ENCODE measurements at regions not wholly inside any gene's neighbourhood (a gene's known extent, or its start where the extent isn't known, plus 50 kb on each side); places are given as distances from the start of the nearest gene placed in this dataset.

- Histone ChIP-seq H3K27ac (ENCODE audit: low read depth in 1 of 2, low read length in 2 of 2) (no peak overlapping the region), H3K4me1 (ENCODE audit: control insufficient read depth in 4 of 4, insufficient read depth in 4 of 4, low read length in 3 of 4) (no peaks in the 10 kb centered on the region), H3K9me3 (ENCODE audit: control insufficient read depth in 4 of 4, low read length in 3 of 4) (no peaks in the 10 kb centered on the region), H3K27me3 (ENCODE audit: control insufficient read depth in 4 of 4, insufficient read depth in 4 of 4, low read length in 3 of 4) (no peaks in the 10 kb centered on the region), H3K4me3 (ENCODE audit: low read depth in 1 of 3, low read length in 3 of 3) (no peak overlapping the region), H3K36me3 (ENCODE audit: control insufficient read depth in 4 of 4, insufficient read depth in 3 of 4, low read depth in 1 of 4, low read length in 3 of 4) (no peaks in the 10 kb centered on the region), H3K9ac (ENCODE audit: low read depth in 1 of 2, low read length in 2 of 2) (no peak overlapping the region)
- no peak for DNase-seq (ENCODE audit: low spot score)
- 68% methylated on average over 2 of the region's 2 CpGs for WGBS
- TF ChIP-seq RXRA (IDR thresholded peaks at IDR 0.05) (no peak), EGR1 (IDR thresholded peaks at IDR 0.05; ENCODE audit: low read depth in 2 of 2) (no peak), CTCF (IDR thresholded peaks at IDR 0.05; ENCODE audit: low read depth, low read length, missing input control) (no peak)
These were observed 743.6 kb upstream of the POU3F4 start for GRCh38 chrX:82764521-82764920.

DNA sequence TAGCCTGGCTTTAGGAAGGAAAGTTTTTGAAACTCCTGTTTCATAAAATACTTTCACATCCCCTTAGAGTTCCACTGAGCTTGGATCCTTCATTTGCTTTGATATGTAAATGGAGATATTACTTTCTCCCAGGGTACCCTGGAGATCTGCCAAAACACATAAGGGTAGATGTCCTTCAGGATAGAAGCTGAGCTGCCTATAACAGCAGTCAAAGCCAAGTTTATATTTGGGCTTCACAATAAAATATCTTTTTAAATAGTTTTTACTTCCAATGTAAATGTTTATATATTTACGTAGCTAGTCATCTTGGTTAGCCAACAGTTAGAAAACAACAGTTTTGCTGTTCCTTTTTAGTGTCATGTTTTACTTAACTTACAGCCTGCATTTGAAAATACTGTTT, 742.3 kb upstream of the POU3F4 start:
- Histone ChIP-seq H3K9ac (ENCODE audit: low read depth in 1 of 2, low read length in 2 of 2) (no peak overlapping the region), H3K27me3 (ENCODE audit: control insufficient read depth in 4 of 4, insufficient read depth in 4 of 4, low read length in 3 of 4) (no peaks in the 10 kb centered on the region), H3K4me3 (ENCODE audit: low read depth in 1 of 3, low read length in 3 of 3) (no peak overlapping the region), H3K27ac (ENCODE audit: low read depth in 1 of 2, low read length in 2 of 2) (no peak overlapping the region), H3K9me3 (ENCODE audit: control insufficient read depth in 4 of 4, low read length in 3 of 4) (peaks cover 0 to 3% (median 0%) of the 10 kb centered on the region in 4 donors), H3K4me1 (ENCODE audit: control insufficient read depth in 4 of 4, insufficient read depth in 4 of 4, low read length in 3 of 4) (no peaks in the 10 kb centered on the region), H3K36me3 (ENCODE audit: control insufficient read depth in 4 of 4, insufficient read depth in 3 of 4, low read depth in 1 of 4, low read length in 3 of 4) (no peaks in the 10 kb centered on the region)
- no peak for DNase-seq (ENCODE audit: low spot score)
- 60% methylated on average over 1 of the region's 1 CpG for WGBS
- no peak for TF ChIP-seq JUND (IDR thresholded peaks at IDR 0.05)
- TF ChIP-seq ZBTB33 (IDR thresholded peaks at IDR 0.05) = no peak
- TF ChIP-seq CTCF (IDR thresholded peaks at IDR 0.05; ENCODE audit: low read depth, low read length, missing input control) = no peak
- TF ChIP-seq YY1 (IDR thresholded peaks at IDR 0.05) = no peak
- no peak for TF ChIP-seq SP1 (IDR thresholded peaks at IDR 0.05)
- no peak for TF ChIP-seq RXRA (IDR thresholded peaks at IDR 0.05)
- TF ChIP-seq HNF4A (conservative IDR thresholded peaks at IDR 0.05) = no peak

- H3K36me3 ChIP-seq (ENCODE audit: control insufficient read depth in 4 of 4, insufficient read depth in 3 of 4, low read depth in 1 of 4, low read length in 3 of 4) = no peaks in the 10 kb centered on the region
- peaks cover 0 to 7% (median 1%) of the 10 kb centered on the region in 4 donors for H3K9me3 ChIP-seq (ENCODE audit: control insufficient read depth in 4 of 4, low read length in 3 of 4)
- no peaks in the 10 kb centered on the region for H3K27me3 ChIP-seq (ENCODE audit: control insufficient read depth in 4 of 4, insufficient read depth in 4 of 4, low read length in 3 of 4)
- WGBS = 60% methylated on average over 3 of the region's 3 CpGs
- H3K4me1 ChIP-seq (ENCODE audit: control insufficient read depth in 4 of 4, insufficient read depth in 4 of 4, low read length in 3 of 4) = no peaks in the 10 kb centered on the region
- DNase-seq (ENCODE audit: low spot score) = no peak
- H3K9ac ChIP-seq (ENCODE audit: low read depth in 1 of 2, low read length in 2 of 2) = no peak overlapping the region
- no peak overlapping the region for H3K27ac ChIP-seq (ENCODE audit: low read depth in 1 of 2, low read length in 2 of 2)
- no peak overlapping the region for H3K4me3 ChIP-seq (ENCODE audit: low read depth in 1 of 3, low read length in 3 of 3)
- TF ChIP-seq CTCF (IDR thresholded peaks at IDR 0.05; ENCODE audit: low read depth, low read length, missing input control) = no peak
- TF ChIP-seq REST (IDR thresholded peaks at IDR 0.05) = no peak
- no peak for TF ChIP-seq ZBTB33 (IDR thresholded peaks at IDR 0.05)
- TF ChIP-seq SP1 (IDR thresholded peaks at IDR 0.05) = no peak
- TF ChIP-seq, protein P1, sequence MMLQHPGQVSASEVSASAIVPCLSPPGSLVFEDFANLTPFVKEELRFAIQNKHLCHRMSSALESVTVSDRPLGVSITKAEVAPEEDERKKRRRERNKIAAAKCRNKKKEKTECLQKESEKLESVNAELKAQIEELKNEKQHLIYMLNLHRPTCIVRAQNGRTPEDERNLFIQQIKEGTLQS (IDR thresholded peaks at IDR 0.05) = no peak
- TF ChIP-seq FOXA1 (IDR thresholded peaks at IDR 0.05) = no peak
- no peak for TF ChIP-seq JUND (IDR thresholded peaks at IDR 0.05)
These were observed 732.7 kb upstream of the POU3F4 start for GRCh38 chrX:82775426-82775825.

Data from liver (tissue), 8 donors.